Keratinocyte (primary cell): ENCODE measurements at regions not wholly inside any gene's neighbourhood (a gene's known extent, or its start where the extent isn't known, plus 50 kb on each side); places are given as distances from the start of the nearest gene placed in this dataset.

Experiments
- DNase-seq: peaks from one replicate; pipeline ENCODE4 v3.0.0-alpha.2; 2011; ENCODE audit warnings: low read depth, missing footprints, low spot score
- FAIRE-seq: peaks from 2 replicates; lab custom pipeline; 2011; peaks lifted over from hg19 to GRCh38; lab: Jason Lieb, UNC
- H2AFZ ChIP-seq: 2 replicates; pipeline ENCODE4 v1.6.0; 2012; ENCODE audit warnings: low read length, control low read depth, inconsistent platforms; ENCODE audit not compliant: control insufficient read depth
- H3K27ac ChIP-seq: 2 replicates; pipeline ENCODE4 v1.5.1; 2011; ENCODE audit warnings: low read length; ENCODE audit not compliant: control insufficient read depth, insufficient read depth
- H3K27me3 ChIP-seq: 3 replicates; pipeline ENCODE4 v1.6.0; 2011; ENCODE audit warnings: low read length; ENCODE audit not compliant: control insufficient read depth, insufficient read depth; ENCODE audit errors: extremely low read depth
- H3K36me3 ChIP-seq, 2 experiments: 2 replicates in 1 of 2; 3 replicates in 1 of 2; pipeline ENCODE4 v1.5.1; 2011; ENCODE audit warnings: low read length in 2 of 2, mild to moderate bottlenecking in 1 of 2; ENCODE audit not compliant: control insufficient read depth in 2 of 2, insufficient read depth in 2 of 2; ENCODE audit errors: extremely low read depth in 1 of 2
- H3K4me1 ChIP-seq: 3 replicates; pipeline ENCODE4 v1.5.1; 2011; ENCODE audit warnings: low read length; ENCODE audit not compliant: control insufficient read depth, insufficient read depth; ENCODE audit errors: extremely low read depth
- H3K4me2 ChIP-seq: 3 replicates; pipeline ENCODE4 v1.6.0; 2011; ENCODE audit warnings: low read depth, low read length; ENCODE audit not compliant: control insufficient read depth, insufficient read depth; ENCODE audit errors: extremely low read depth
- H3K4me3 ChIP-seq, 3 experiments: fragments of 200-600 bp in 1 of 3; sonication (generic) in 1 of 3; 2 replicates in 2 of 3; 3 replicates in 1 of 3; pipeline ENCODE4 v1.5.1; 2011 to 2016; ENCODE audit warnings: low read length in 3 of 3, mild to moderate bottlenecking in 3 of 3, control low read depth in 2 of 3, inconsistent platforms in 1 of 3, low read depth in 1 of 3, mixed read lengths in 1 of 3, mixed run types in 1 of 3, moderate library complexity in 1 of 3; ENCODE audit not compliant: control insufficient read depth in 2 of 3, insufficient read depth in 2 of 3; ENCODE audit errors: extremely low read depth in 1 of 3
- H3K79me2 ChIP-seq: 2 replicates; pipeline ENCODE4 v1.6.0; 2012; ENCODE audit warnings: low read length; ENCODE audit not compliant: control insufficient read depth, insufficient read depth
- H3K9ac ChIP-seq: 3 replicates; pipeline ENCODE4 v1.6.0; 2011; ENCODE audit warnings: low read length; ENCODE audit not compliant: control insufficient read depth, insufficient read depth; ENCODE audit errors: extremely low read depth
- H3K9me1 ChIP-seq: 3 replicates; pipeline ENCODE4 v1.6.0; 2011; ENCODE audit warnings: low read length; ENCODE audit not compliant: control insufficient read depth, insufficient read depth; ENCODE audit errors: extremely low read depth
- H3K9me3 ChIP-seq: 2 replicates; pipeline ENCODE4 v1.5.1; 2012; ENCODE audit warnings: low read depth, low read length; ENCODE audit not compliant: control insufficient read depth
- H4K20me1 ChIP-seq: 3 replicates; pipeline ENCODE4 v1.6.0; 2011; ENCODE audit warnings: low read length; ENCODE audit not compliant: control insufficient read depth, insufficient read depth; ENCODE audit errors: extremely low read depth
- EZH2 ChIP-seq: IDR thresholded peaks from one replicate; pipeline ENCODE4 v1.6.1; 2012; ENCODE audit warnings: inconsistent platforms, mild to moderate bottlenecking, low read length, moderate library complexity
- dilution Hi-C: fragments of 300-500 bp; cut with MboI; formaldehyde crosslinking; loops from one replicate; pipeline ENCODE4 v1.7.0; 2020; ENCODE audit warnings: low sequenced_read_pairs; ENCODE audit not compliant: extremely low pct_ligation_motif_present
- TF ChIP-seq, protein P1 (sequence below), 3 experiments: IDR thresholded peaks in 1 of 3; conservative IDR thresholded peaks in 1 of 3; optimal IDR thresholded peaks in 1 of 3; 2 replicates in 2 of 3; 3 replicates in 1 of 3; pipeline versions ENCODE3 to v1.5.1; 2011; ENCODE audit warnings: low read length in 3 of 3, mild to moderate bottlenecking in 3 of 3, moderate library complexity in 2 of 3, control low read depth in 1 of 3, inconsistent platforms in 1 of 3; ENCODE audit not compliant: insufficient read depth in 2 of 3; ENCODE audit errors: extremely low read depth in 1 of 3

DNA sequence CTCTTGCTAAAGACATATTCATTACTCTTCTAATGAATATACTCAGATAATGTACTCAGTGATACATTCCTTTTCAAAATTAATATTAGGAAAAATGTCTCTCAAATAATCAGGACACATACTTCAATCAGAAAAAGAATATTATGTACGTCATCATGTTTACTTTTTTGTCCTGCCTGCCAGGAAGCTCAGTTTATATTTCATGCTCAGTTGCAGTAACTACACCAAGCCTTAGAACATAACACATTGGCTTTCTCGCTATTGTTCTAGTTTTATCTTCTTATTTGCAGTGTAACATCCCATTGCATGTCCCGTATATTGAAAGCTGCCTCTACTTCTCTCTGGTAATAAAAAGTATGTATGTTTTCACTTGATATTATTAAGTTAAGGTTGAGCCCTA, 181.5 kb upstream of the LPP start:
- no peak overlapping the region for H3K9ac ChIP-seq
- no peaks in the 10 kb centered on the region for H3K9me3 ChIP-seq
- no peak overlapping the region for H2AFZ ChIP-seq
- no peaks in the 10 kb centered on the region for H3K36me3 ChIP-seq
- dilution Hi-C loops, result no loop called here
- H3K27ac ChIP-seq, result no peak overlapping the region
- H4K20me1 ChIP-seq, result no peaks in the 10 kb centered on the region
- DNase-seq (no peak), FAIRE-seq (no peak)
- H3K9me1 ChIP-seq, result no peaks in the 10 kb centered on the region
- no peaks in the 10 kb centered on the region for H3K79me2 ChIP-seq
- peaks cover 3% of the 10 kb centered on the region for H3K4me1 ChIP-seq
- H3K4me2 ChIP-seq, result no peak overlapping the region
- no peaks in the 10 kb centered on the region for H3K27me3 ChIP-seq
- no peak overlapping the region for H3K4me3 ChIP-seq
- TF ChIP-seq, protein P1, sequence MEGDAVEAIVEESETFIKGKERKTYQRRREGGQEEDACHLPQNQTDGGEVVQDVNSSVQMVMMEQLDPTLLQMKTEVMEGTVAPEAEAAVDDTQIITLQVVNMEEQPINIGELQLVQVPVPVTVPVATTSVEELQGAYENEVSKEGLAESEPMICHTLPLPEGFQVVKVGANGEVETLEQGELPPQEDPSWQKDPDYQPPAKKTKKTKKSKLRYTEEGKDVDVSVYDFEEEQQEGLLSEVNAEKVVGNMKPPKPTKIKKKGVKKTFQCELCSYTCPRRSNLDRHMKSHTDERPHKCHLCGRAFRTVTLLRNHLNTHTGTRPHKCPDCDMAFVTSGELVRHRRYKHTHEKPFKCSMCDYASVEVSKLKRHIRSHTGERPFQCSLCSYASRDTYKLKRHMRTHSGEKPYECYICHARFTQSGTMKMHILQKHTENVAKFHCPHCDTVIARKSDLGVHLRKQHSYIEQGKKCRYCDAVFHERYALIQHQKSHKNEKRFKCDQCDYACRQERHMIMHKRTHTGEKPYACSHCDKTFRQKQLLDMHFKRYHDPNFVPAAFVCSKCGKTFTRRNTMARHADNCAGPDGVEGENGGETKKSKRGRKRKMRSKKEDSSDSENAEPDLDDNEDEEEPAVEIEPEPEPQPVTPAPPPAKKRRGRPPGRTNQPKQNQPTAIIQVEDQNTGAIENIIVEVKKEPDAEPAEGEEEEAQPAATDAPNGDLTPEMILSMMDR (optimal IDR thresholded peaks at IDR 0.05 in 1 of 3, IDR thresholded peaks at IDR 0.05 in 1 of 3, conservative IDR thresholded peaks at IDR 0.05 in 1 of 3; ENCODE audit: extremely low read depth in 1 of 3, insufficient read depth in 2 of 3, low read length in 3 of 3), result no peak
- TF ChIP-seq EZH2, result no peak

GRCh38 chr3:187973977-187974870, 179.7 kb upstream of the LPP start:
- H3K79me2 ChIP-seq, result no peaks in the 10 kb centered on the region
- H3K9me1 ChIP-seq, result no peaks in the 10 kb centered on the region
- H4K20me1 ChIP-seq, result no peaks in the 10 kb centered on the region
- FAIRE-seq (no peak), DNase-seq (no peak)
- no peak overlapping the region for H3K27ac ChIP-seq
- no peak overlapping the region for H2AFZ ChIP-seq
- TF ChIP-seq, protein P1 (optimal IDR thresholded peaks at IDR 0.05 in 1 of 3, IDR thresholded peaks at IDR 0.05 in 1 of 3, conservative IDR thresholded peaks at IDR 0.05 in 1 of 3; ENCODE audit: extremely low read depth in 1 of 3, insufficient read depth in 2 of 3, low read length in 3 of 3), result no peak
- no peak for TF ChIP-seq EZH2
- H3K9me3 ChIP-seq, result no peaks in the 10 kb centered on the region
- H3K36me3 ChIP-seq, result no peaks in the 10 kb centered on the region
- dilution Hi-C loops, result no loop called here
- H3K4me3 ChIP-seq, result no peak overlapping the region
- no peaks in the 10 kb centered on the region for H3K4me1 ChIP-seq
- no peak overlapping the region for H3K4me2 ChIP-seq
- H3K27me3 ChIP-seq, result no peaks in the 10 kb centered on the region
- H3K9ac ChIP-seq, result no peak overlapping the region
